ENCODE measurements at regions not wholly inside any gene's neighbourhood (a gene's known extent, or its start where the extent isn't known, plus 50 kb on each side); places are given as distances from the start of the nearest gene placed in this dataset.

DNA sequence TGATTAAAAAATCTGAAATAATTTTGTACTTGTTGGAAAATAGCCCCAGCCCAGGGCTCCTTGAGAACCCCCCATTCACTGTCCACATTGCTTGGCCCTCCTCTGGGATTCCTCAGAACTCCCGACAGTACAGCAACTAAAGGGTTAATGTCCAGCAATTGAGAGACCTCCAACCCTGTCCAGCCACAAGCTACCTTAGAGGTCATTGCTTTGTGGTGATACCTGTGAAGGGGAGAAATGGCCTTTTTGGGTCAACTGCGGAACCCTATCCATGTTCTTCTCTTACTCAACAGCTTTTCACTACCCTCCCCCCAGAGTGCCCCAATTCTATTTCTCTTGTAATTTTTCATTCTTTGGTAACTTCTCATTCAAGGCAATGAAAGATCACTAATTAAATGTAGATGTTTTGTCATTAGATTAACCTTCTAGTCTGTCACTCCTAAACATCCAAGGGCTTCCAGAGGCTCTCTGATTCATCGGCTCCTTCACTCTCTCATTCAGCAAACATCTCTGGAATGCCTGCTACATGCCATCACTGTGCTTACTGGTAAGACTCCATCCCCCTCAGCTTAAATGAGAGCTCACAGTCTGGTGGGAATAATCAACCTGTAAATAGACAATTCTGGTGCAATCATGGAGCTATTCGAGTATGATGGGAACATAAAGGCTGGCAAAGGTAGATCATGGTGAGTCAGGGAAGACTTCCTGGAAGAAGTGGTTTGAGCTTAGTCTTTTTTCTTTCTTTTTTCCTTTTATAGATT lies 241.4 kb upstream of the PGRMC2 start:
- TF ChIP-seq, protein P1, sequence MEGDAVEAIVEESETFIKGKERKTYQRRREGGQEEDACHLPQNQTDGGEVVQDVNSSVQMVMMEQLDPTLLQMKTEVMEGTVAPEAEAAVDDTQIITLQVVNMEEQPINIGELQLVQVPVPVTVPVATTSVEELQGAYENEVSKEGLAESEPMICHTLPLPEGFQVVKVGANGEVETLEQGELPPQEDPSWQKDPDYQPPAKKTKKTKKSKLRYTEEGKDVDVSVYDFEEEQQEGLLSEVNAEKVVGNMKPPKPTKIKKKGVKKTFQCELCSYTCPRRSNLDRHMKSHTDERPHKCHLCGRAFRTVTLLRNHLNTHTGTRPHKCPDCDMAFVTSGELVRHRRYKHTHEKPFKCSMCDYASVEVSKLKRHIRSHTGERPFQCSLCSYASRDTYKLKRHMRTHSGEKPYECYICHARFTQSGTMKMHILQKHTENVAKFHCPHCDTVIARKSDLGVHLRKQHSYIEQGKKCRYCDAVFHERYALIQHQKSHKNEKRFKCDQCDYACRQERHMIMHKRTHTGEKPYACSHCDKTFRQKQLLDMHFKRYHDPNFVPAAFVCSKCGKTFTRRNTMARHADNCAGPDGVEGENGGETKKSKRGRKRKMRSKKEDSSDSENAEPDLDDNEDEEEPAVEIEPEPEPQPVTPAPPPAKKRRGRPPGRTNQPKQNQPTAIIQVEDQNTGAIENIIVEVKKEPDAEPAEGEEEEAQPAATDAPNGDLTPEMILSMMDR (optimal IDR thresholded peaks at IDR 0.05 in 1 of 3, IDR thresholded peaks at IDR 0.05 in 1 of 3, conservative IDR thresholded peaks at IDR 0.05 in 1 of 3; ENCODE audit: extremely low read depth in 1 of 3, insufficient read depth in 2 of 3, low read length in 3 of 3): no peak
- TF ChIP-seq EZH2 (IDR thresholded peaks at IDR 0.05; ENCODE audit: low read length): no peak

Data from keratinocyte (primary cell).